H1 (cell line): ENCODE measurements at regions not wholly inside any gene's neighbourhood (a gene's known extent, or its start where the extent isn't known, plus 50 kb on each side); places are given as distances from the start of the nearest gene placed in this dataset.

ENCODE experiments used
- CEBPB ChIP-seq: IDR thresholded peaks from 2 replicates; pipeline ENCODE4 v1.6.1; 2012; ENCODE audit warnings: low read depth, low read length
- EZH2 ChIP-seq: fragments of 200-600 bp; sonication (generic); IDR thresholded peaks from 2 replicates; pipeline ENCODE4 v1.7.1; 2012; ENCODE audit warnings: low read depth, mild to moderate bottlenecking, moderate library complexity, low read length, inconsistent platforms; ENCODE audit not compliant: severe bottlenecking
- HDAC2 ChIP-seq, 2 experiments: fragments of 300-600 bp in 1 of 2; sonication (generic) in 1 of 2; IDR thresholded peaks; 2 replicates each; pipeline ENCODE4 v1.6.1; 2011 to 2012; ENCODE audit warnings: low read depth in 2 of 2, low read length in 2 of 2, mild to moderate bottlenecking in 2 of 2, moderate library complexity in 2 of 2, borderline replicate concordance in 1 of 2, inconsistent platforms in 1 of 2
- POLR2A ChIP-seq, 2 experiments: IDR thresholded peaks; 1 replicate in 1 of 2; 2 replicates in 1 of 2; pipeline ENCODE4 v1.6.1; 2011; ENCODE audit warnings: low read depth in 2 of 2, low read length in 2 of 2, mild to moderate bottlenecking in 2 of 2; ENCODE audit errors: control extremely low read depth in 1 of 2
- POLR2AphosphoS5 ChIP-seq: IDR thresholded peaks from 2 replicates; pipeline ENCODE4 v1.6.1; 2011; ENCODE audit warnings: low read depth, low read length
- SIX5 ChIP-seq: IDR thresholded peaks from 2 replicates; pipeline ENCODE4 v1.6.1; 2011; ENCODE audit warnings: mild to moderate bottlenecking, low read depth, low read length
- SP1 ChIP-seq: IDR thresholded peaks from 2 replicates; pipeline ENCODE4 v1.6.1; 2011; ENCODE audit warnings: low read depth, low read length
- TEAD4 ChIP-seq: IDR thresholded peaks from 2 replicates; pipeline ENCODE4 v1.6.1; 2012; ENCODE audit warnings: low read depth, low read length, inconsistent platforms, mixed read lengths
- TF ChIP-seq, protein P1 (sequence below): fragments of 300-600 bp; sonication (generic); IDR thresholded peaks from 2 replicates; pipeline ENCODE4 v1.7.1; 2012; ENCODE audit warnings: low read length, moderate library complexity, mild to moderate bottlenecking, inconsistent platforms; ENCODE audit not compliant: insufficient replicate concordance
- TF ChIP-seq, protein P2 (sequence below), 3 experiments: IDR thresholded peaks; 1 replicate in 2 of 3; 2 replicates in 1 of 3; pipeline versions ENCODE4 v1.5.1 to v1.6.1; 2011; ENCODE audit warnings: low read length in 3 of 3, mild to moderate bottlenecking in 3 of 3, inconsistent platforms in 2 of 3, low read depth in 1 of 3, moderate library complexity in 1 of 3; ENCODE audit not compliant: insufficient read depth in 1 of 3; ENCODE audit errors: control extremely low read depth in 1 of 3
- TF ChIP-seq, protein P3 (sequence below): IDR thresholded peaks from 2 replicates; pipeline ENCODE4 v1.6.1; 2012; ENCODE audit warnings: inconsistent platforms

DNA sequence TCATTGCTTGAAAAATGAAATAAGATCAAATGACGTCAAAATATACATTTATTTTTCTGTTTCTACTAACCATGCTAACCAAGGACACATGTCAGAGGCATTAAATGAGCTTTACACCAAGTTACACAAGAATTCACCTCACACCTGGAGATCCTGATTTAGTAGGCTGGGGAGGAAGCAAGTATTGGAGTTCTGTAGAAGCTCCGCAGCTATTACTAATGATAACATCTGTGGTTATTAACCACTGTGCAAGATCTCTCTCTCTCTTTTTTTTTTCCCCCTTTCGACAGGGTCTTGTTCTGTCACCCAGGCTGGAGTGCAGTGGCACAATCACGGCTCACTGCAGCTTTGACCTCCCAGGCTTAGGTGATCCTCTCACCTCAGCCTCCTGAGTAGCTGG is 104.0 kb downstream of the ZNF22 start:
- TF ChIP-seq POLR2AphosphoS5 (no peak), SP1 (no peak), POLR2A (IDR thresholded peaks at IDR 0.05; ENCODE audit: control extremely low read depth in 1 of 2, low read depth in 2 of 2, low read length in 2 of 2) (no peak), SIX5 (no peak), EZH2 (no peak), HDAC2 (IDR thresholded peaks at IDR 0.05; ENCODE audit: borderline replicate concordance in 1 of 2, low read depth in 2 of 2, low read length in 2 of 2) (no peak), CEBPB (no peak), TEAD4 (no peak)
- TF ChIP-seq, protein P1, sequence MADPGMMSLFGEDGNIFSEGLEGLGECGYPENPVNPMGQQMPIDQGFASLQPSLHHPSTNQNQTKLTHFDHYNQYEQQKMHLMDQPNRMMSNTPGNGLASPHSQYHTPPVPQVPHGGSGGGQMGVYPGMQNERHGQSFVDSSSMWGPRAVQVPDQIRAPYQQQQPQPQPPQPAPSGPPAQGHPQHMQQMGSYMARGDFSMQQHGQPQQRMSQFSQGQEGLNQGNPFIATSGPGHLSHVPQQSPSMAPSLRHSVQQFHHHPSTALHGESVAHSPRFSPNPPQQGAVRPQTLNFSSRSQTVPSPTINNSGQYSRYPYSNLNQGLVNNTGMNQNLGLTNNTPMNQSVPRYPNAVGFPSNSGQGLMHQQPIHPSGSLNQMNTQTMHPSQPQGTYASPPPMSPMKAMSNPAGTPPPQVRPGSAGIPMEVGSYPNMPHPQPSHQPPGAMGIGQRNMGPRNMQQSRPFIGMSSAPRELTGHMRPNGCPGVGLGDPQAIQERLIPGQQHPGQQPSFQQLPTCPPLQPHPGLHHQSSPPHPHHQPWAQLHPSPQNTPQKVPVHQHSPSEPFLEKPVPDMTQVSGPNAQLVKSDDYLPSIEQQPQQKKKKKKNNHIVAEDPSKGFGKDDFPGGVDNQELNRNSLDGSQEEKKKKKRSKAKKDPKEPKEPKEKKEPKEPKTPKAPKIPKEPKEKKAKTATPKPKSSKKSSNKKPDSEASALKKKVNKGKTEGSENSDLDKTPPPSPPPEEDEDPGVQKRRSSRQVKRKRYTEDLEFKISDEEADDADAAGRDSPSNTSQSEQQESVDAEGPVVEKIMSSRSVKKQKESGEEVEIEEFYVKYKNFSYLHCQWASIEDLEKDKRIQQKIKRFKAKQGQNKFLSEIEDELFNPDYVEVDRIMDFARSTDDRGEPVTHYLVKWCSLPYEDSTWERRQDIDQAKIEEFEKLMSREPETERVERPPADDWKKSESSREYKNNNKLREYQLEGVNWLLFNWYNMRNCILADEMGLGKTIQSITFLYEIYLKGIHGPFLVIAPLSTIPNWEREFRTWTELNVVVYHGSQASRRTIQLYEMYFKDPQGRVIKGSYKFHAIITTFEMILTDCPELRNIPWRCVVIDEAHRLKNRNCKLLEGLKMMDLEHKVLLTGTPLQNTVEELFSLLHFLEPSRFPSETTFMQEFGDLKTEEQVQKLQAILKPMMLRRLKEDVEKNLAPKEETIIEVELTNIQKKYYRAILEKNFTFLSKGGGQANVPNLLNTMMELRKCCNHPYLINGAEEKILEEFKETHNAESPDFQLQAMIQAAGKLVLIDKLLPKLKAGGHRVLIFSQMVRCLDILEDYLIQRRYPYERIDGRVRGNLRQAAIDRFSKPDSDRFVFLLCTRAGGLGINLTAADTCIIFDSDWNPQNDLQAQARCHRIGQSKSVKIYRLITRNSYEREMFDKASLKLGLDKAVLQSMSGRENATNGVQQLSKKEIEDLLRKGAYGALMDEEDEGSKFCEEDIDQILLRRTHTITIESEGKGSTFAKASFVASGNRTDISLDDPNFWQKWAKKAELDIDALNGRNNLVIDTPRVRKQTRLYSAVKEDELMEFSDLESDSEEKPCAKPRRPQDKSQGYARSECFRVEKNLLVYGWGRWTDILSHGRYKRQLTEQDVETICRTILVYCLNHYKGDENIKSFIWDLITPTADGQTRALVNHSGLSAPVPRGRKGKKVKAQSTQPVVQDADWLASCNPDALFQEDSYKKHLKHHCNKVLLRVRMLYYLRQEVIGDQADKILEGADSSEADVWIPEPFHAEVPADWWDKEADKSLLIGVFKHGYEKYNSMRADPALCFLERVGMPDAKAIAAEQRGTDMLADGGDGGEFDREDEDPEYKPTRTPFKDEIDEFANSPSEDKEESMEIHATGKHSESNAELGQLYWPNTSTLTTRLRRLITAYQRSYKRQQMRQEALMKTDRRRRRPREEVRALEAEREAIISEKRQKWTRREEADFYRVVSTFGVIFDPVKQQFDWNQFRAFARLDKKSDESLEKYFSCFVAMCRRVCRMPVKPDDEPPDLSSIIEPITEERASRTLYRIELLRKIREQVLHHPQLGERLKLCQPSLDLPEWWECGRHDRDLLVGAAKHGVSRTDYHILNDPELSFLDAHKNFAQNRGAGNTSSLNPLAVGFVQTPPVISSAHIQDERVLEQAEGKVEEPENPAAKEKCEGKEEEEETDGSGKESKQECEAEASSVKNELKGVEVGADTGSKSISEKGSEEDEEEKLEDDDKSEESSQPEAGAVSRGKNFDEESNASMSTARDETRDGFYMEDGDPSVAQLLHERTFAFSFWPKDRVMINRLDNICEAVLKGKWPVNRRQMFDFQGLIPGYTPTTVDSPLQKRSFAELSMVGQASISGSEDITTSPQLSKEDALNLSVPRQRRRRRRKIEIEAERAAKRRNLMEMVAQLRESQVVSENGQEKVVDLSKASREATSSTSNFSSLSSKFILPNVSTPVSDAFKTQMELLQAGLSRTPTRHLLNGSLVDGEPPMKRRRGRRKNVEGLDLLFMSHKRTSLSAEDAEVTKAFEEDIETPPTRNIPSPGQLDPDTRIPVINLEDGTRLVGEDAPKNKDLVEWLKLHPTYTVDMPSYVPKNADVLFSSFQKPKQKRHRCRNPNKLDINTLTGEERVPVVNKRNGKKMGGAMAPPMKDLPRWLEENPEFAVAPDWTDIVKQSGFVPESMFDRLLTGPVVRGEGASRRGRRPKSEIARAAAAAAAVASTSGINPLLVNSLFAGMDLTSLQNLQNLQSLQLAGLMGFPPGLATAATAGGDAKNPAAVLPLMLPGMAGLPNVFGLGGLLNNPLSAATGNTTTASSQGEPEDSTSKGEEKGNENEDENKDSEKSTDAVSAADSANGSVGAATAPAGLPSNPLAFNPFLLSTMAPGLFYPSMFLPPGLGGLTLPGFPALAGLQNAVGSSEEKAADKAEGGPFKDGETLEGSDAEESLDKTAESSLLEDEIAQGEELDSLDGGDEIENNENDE = no peak
- TF ChIP-seq, protein P2, sequence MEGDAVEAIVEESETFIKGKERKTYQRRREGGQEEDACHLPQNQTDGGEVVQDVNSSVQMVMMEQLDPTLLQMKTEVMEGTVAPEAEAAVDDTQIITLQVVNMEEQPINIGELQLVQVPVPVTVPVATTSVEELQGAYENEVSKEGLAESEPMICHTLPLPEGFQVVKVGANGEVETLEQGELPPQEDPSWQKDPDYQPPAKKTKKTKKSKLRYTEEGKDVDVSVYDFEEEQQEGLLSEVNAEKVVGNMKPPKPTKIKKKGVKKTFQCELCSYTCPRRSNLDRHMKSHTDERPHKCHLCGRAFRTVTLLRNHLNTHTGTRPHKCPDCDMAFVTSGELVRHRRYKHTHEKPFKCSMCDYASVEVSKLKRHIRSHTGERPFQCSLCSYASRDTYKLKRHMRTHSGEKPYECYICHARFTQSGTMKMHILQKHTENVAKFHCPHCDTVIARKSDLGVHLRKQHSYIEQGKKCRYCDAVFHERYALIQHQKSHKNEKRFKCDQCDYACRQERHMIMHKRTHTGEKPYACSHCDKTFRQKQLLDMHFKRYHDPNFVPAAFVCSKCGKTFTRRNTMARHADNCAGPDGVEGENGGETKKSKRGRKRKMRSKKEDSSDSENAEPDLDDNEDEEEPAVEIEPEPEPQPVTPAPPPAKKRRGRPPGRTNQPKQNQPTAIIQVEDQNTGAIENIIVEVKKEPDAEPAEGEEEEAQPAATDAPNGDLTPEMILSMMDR (IDR thresholded peaks at IDR 0.05; ENCODE audit: control extremely low read depth in 1 of 3, insufficient read depth in 1 of 3, low read depth in 1 of 3, low read length in 3 of 3) = no peak
- TF ChIP-seq, protein P3, sequence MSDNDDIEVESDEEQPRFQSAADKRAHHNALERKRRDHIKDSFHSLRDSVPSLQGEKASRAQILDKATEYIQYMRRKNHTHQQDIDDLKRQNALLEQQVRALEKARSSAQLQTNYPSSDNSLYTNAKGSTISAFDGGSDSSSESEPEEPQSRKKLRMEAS = no peak
